ENCODE measurements at regions not wholly inside any gene's neighbourhood (a gene's known extent, or its start where the extent isn't known, plus 50 kb on each side); places are given as distances from the start of the nearest gene placed in this dataset.
A peak's percentile ranks its signal among the peaks of the same experiment; 100 is the strongest.
"Not testable (repeated sequence)": the region's sequence is repeated elsewhere in the genome, so short reads cannot be mapped to it uniquely, and the experiment has no call there.

DNA sequence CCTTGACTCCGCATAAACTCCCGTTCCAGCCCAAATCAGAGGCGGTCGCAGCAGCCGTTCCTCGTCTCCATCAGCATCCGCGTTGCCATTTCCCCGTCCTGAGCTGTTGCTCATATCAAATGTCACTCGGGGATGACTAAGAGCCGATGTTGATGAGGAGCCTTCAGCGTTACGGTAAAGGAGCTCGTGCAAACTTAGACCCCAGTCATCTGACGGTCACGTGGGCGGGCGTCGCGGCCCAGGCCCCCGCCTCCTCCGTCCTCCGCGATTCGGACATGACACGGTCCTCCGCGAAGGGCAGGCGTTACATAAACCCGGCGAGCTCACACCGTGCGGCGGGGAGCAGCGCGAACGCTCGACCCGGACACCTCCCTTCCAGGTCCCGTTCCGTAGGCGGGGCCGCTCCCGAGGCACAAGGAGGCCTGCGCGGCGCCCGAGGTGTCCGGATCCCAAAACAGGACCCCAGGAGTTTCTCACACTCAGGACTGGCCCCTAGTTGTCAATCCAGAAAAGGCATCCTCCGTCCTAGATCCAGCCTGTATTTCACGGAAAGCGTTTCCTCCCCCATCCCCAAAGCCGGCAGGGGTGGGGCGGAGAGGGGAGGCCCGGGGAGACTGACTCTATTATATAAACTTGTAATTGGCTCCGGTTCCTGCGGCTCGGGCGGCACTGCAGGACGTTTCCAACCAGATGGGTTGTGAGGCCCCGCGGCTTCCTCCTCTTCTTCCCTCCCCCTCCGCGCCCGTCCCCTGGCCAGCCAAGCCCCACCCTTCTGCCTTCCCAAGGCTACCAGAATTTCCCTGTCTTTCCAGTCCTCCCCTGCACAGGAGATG lies 100.0 kb upstream of the IGF1R start:
- DNase-seq = peak; percentile 25
- Mint-ChIP-seq H3K9me3 (peaks cover 8% of the 10 kb centered on the region; the same call in 1 of the 2 replicates), H3K4me1 (ENCODE audit: low read depth) (peaks cover 17% of the 10 kb centered on the region), H3K27me3 (ENCODE audit: insufficient read depth) (peaks cover 46% of the 10 kb centered on the region), H3K4me3 (peak overlapping the region; percentile 89), H3K27ac (peak overlapping the region; percentile 40; the same call in 1 of the 2 replicates), H3K36me3 (ENCODE audit: low read depth) (0 out of 2 replicates have a peak, but pooled peaks cover 6% of the 10 kb centered on the region)
- TF ChIP-seq, protein P1, sequence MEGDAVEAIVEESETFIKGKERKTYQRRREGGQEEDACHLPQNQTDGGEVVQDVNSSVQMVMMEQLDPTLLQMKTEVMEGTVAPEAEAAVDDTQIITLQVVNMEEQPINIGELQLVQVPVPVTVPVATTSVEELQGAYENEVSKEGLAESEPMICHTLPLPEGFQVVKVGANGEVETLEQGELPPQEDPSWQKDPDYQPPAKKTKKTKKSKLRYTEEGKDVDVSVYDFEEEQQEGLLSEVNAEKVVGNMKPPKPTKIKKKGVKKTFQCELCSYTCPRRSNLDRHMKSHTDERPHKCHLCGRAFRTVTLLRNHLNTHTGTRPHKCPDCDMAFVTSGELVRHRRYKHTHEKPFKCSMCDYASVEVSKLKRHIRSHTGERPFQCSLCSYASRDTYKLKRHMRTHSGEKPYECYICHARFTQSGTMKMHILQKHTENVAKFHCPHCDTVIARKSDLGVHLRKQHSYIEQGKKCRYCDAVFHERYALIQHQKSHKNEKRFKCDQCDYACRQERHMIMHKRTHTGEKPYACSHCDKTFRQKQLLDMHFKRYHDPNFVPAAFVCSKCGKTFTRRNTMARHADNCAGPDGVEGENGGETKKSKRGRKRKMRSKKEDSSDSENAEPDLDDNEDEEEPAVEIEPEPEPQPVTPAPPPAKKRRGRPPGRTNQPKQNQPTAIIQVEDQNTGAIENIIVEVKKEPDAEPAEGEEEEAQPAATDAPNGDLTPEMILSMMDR (IDR thresholded peaks at IDR 0.05) = peak; percentile 39; the same call in 1 of the 2 replicates

DNA sequence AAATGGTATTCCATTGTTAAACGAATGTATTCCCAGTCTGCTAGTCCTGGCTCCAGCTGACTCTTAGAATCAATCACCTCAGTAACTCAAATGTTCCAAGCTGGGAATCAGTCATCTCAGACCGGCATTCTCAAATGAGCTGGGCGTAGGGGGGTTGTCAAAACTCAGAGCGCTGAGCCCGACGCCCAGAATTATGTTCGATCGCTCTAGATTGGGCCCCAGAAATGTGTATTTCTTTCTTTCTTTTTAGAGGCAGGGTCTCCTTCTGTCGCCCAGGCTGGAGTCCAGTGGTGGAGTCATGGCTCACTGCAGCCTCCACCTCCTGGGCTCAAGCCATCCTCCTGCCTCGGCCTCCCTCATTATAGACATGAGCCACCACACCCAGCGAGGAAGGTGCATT lies 99.3 kb upstream of the IGF1R start:
- Mint-ChIP-seq H3K9me3 (peaks cover 8% of the 10 kb centered on the region; the same call in 1 of the 2 replicates), H3K4me3 (peak overlapping the region; percentile 89), H3K27me3 (ENCODE audit: insufficient read depth) (peaks cover 42% of the 10 kb centered on the region), H3K27ac (no peak overlapping the region), H3K4me1 (ENCODE audit: low read depth) (peaks cover 17% of the 10 kb centered on the region), H3K36me3 (ENCODE audit: low read depth) (0 out of 2 replicates have a peak, but pooled peaks cover 6% of the 10 kb centered on the region)
- no peak for DNase-seq
- TF ChIP-seq, protein P1 (IDR thresholded peaks at IDR 0.05) = no peak

DNA sequence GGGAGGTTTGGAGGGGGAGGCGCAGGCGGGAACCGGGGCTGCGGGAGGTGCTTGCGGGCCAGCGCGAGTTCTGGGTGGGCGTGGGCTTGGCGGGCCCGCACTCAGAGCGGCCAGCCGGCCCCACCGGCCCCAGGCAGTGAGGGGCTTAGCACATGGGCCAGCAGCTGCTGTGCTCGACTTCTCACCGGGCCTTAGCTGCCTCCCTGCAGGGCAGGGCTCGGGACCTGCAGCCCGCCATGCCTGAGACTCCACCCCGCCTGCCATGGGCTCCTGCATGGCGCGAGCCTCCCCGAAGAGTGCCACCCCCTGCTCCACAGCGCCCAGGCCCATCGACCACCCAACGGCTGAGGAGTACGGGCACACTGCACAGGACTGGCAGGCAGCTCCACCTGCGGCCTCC lies 98.6 kb upstream of the IGF1R start:
- H3K4me3 Mint-ChIP-seq = no peak overlapping the region
- peaks cover 8% of the 10 kb centered on the region; the same call in 1 of the 2 replicates for H3K9me3 Mint-ChIP-seq
- TF ChIP-seq, protein P1 (IDR thresholded peaks at IDR 0.05) = no peak
- 0 out of 2 replicates have a peak, but pooled peaks cover 6% of the 10 kb centered on the region for H3K36me3 Mint-ChIP-seq (ENCODE audit: low read depth)
- H3K27me3 Mint-ChIP-seq (ENCODE audit: insufficient read depth) = peaks cover 44% of the 10 kb centered on the region
- H3K4me1 Mint-ChIP-seq (ENCODE audit: low read depth) = peaks cover 17% of the 10 kb centered on the region
- no peak for DNase-seq
- no peak overlapping the region for H3K27ac Mint-ChIP-seq

DNA sequence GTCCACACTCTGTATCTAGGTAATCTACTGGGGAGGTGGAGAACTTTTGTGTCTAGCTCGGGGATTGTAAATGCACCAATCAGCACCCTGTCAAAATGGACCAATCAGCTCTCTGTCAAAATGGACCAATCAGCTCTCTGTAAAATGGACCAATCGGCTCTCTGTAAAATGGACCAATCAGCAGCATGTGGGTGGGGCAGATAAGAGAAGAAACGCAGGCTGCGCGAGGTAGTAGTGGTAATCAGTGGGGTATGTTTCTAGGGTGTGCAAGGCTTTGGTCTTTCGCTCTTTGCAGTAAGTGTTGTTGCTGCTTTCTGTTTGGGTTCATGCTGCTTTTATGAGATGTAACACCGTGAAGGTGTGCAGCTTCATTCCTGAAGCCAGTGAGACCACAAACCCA lies 98.0 kb upstream of the IGF1R start:
- H3K27me3 Mint-ChIP-seq (ENCODE audit: insufficient read depth) = peaks cover 41% of the 10 kb centered on the region
- peaks cover 17% of the 10 kb centered on the region for H3K4me1 Mint-ChIP-seq (ENCODE audit: low read depth)
- not testable (repeated sequence) for H3K4me3 Mint-ChIP-seq; H3K27ac Mint-ChIP-seq; H3K9me3 Mint-ChIP-seq; DNase-seq; H3K36me3 Mint-ChIP-seq (ENCODE audit: low read depth)

DNA sequence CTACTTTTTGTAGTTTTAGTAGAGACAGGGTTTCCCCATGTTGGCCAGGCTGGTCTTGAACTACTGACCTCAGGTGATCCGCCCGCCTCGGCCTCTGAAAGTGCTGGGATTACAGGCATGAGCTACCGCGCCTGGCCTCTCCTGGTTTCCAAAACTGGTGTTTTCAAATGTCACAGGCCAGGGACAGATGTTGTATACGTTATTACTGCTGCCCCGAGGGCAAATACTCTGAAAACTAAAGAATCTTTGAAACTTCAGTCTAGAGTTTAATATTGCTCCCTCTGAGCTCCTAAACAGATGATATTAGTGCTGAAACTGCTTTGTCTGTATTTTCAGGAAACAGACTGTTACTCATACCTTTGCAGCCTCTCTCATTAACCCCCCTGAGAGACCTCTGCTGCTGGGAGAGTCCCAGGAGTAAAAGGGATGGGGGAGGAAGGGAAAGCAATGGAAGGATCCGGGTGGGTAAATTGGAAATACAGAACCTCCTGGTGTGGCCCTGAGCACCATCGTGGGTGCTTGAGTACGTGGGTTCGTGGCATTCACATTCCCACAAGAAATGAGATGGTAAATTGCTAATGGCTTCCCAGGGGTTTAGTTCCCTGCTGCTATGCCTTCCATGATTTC lies 96.3 kb upstream of the IGF1R start:
- TF ChIP-seq, protein P1 (IDR thresholded peaks at IDR 0.05) = no peak
- peaks cover 27% of the 10 kb centered on the region for H3K27me3 Mint-ChIP-seq (ENCODE audit: insufficient read depth)
- no peak overlapping the region for H3K4me3 Mint-ChIP-seq
- no peak overlapping the region for H3K27ac Mint-ChIP-seq
- H3K36me3 Mint-ChIP-seq (ENCODE audit: low read depth) = 0 out of 2 replicates have a peak, but pooled peaks cover 6% of the 10 kb centered on the region
- DNase-seq = no peak
- peaks cover 17% of the 10 kb centered on the region for H3K4me1 Mint-ChIP-seq (ENCODE audit: low read depth)
- peaks cover 8% of the 10 kb centered on the region; the same call in 1 of the 2 replicates for H3K9me3 Mint-ChIP-seq

Measured in HFFc6 (cell line).